GM12892 (cell line): ENCODE measurements at regions not wholly inside any gene's neighbourhood (a gene's known extent, or its start where the extent isn't known, plus 50 kb on each side); places are given as distances from the start of the nearest gene placed in this dataset.

Experiments used
- POLR2A ChIP-seq: IDR thresholded peaks from 2 replicates; pipeline ENCODE4 v1.6.1; 2011; ENCODE audit warnings: low read depth, low read length, control low read depth
- POLR2AphosphoS5 ChIP-seq: IDR thresholded peaks from 2 replicates; pipeline ENCODE4 v1.6.1; 2011; ENCODE audit warnings: low read depth, low read length, control low read depth
- TAF1 ChIP-seq: IDR thresholded peaks from 2 replicates; pipeline ENCODE4 v1.6.1; 2011; ENCODE audit warnings: low read depth, mild to moderate bottlenecking, control low read depth, low read length, borderline replicate concordance

- no peak for TF ChIP-seq POLR2AphosphoS5
- TF ChIP-seq POLR2A = no peak
- no peak for TF ChIP-seq TAF1
Measured at GRCh38 chr17:69715656-69716055, 301.2 kb downstream of the MAP2K6 start.
